PC-9 (cell line): ENCODE measurements at regions not wholly inside any gene's neighbourhood (a gene's known extent, or its start where the extent isn't known, plus 50 kb on each side); places are given as distances from the start of the nearest gene placed in this dataset.

Experiments
- BruUV-seq: library from RNA; stranded (reverse); fragments of 400-500 nt; replicated peaks from 2 replicates; lab custom pipeline; 2021; lab: Mats Ljungman, UMichigan
- CTCF ChIA-PET: fragments of 300-600 bp; sonication (Branson Sonifier 250); formaldehyde crosslinking; loops from one replicate; lab custom pipeline; 2022; ENCODE audit warnings: antibody characterized with exemption; lab: Charles Lee
- POLR2A ChIA-PET: fragments of 300-600 bp; sonication (Branson Sonifier 250); formaldehyde crosslinking; loops from one replicate; lab custom pipeline; 2022; ENCODE audit warnings: antibody characterized with exemption; ENCODE audit not compliant: unreplicated experiment; lab: Charles Lee
- DNase-seq, 2 experiments: peaks; one replicate each; pipeline versions ENCODE4 v3.0.0 to v3.0.0-alpha.2; 2015 to 2022; ENCODE audit warnings: mixed read lengths in 1 of 2
- H2AFZ ChIP-seq: fragments of 200-600 bp; sonication (generic); 2 replicates; pipeline ENCODE4 v1.8.1; 2017; ENCODE audit warnings: antibody characterized with exemption
- H3F3A ChIP-seq: fragments of 200-600 bp; sonication (generic); 2 replicates; pipeline ENCODE4 v1.8.1; 2017; ENCODE audit warnings: antibody characterized with exemption, mild to moderate bottlenecking, low read depth; ENCODE audit not compliant: insufficient read depth
- H3K27ac ChIP-seq: fragments of 200-600 bp; sonication (generic); 2 replicates; pipeline ENCODE4 v1.6.1; 2016; ENCODE audit warnings: mixed run types
- H3K27me3 ChIP-seq: fragments of 200-600 bp; sonication (generic); 2 replicates; pipeline ENCODE4 v1.6.1; 2016; ENCODE audit warnings: low read depth, mixed run types; ENCODE audit not compliant: insufficient read depth
- H3K36me3 ChIP-seq: fragments of 200-600 bp; sonication (generic); 2 replicates; pipeline ENCODE4 v1.6.1; 2016; ENCODE audit warnings: low read depth, mixed run types
- H3K4me1 ChIP-seq: fragments of 200-600 bp; sonication (generic); replicated peaks from 2 replicates; pipeline ENCODE4 v1.6.1; 2016; ENCODE audit warnings: mixed run types; ENCODE audit not compliant: insufficient read depth
- H3K4me2 ChIP-seq: fragments of 200-600 bp; sonication (generic); 2 replicates; pipeline ENCODE4 v1.6.1; 2017; ENCODE audit warnings: mixed run types
- H3K4me3 ChIP-seq: fragments of 200-600 bp; sonication (generic); 2 replicates; pipeline ENCODE4 v1.6.1; 2016; ENCODE audit warnings: mixed run types
- H3K79me2 ChIP-seq: fragments of 200-600 bp; sonication (generic); 2 replicates; pipeline ENCODE4 v1.6.1; 2017; ENCODE audit warnings: low read depth, mixed run types
- H3K9me2 ChIP-seq: fragments of 200-600 bp; sonication (generic); 2 replicates; pipeline ENCODE4 v1.8.1; 2017; ENCODE audit warnings: mild to moderate bottlenecking; ENCODE audit not compliant: insufficient read depth
- H3K9me3 ChIP-seq: fragments of 200-600 bp; sonication (generic); 2 replicates; pipeline ENCODE4 v1.8.1; 2016; ENCODE audit warnings: low read depth; ENCODE audit not compliant: insufficient read depth
- H4K20me1 ChIP-seq: fragments of 200-600 bp; sonication (generic); 2 replicates; pipeline ENCODE4 v1.8.1; 2017; ENCODE audit not compliant: insufficient read depth
- EZH2 ChIP-seq: fragments of 200-600 bp; sonication (generic); IDR thresholded peaks from 2 replicates; pipeline ENCODE4 v1.8.0; 2017; ENCODE audit warnings: antibody characterized with exemption, low read depth
- intact Hi-C: fragments of 100-400 bp; cut with micrococcal nuclease; formaldehyde crosslinking; loops from one replicate; pipeline ENCODE4 v1.10.0; 2022; ENCODE audit not compliant: unreplicated experiment
- TF ChIP-seq, protein P1 (sequence below): fragments of 200-600 bp; sonication (generic); conservative IDR thresholded peaks from 2 replicates; pipeline ENCODE4 v1.6.1; 2017; ENCODE audit warnings: mixed run types, antibody characterized with exemption, mild to moderate bottlenecking, moderate library complexity

DNA sequence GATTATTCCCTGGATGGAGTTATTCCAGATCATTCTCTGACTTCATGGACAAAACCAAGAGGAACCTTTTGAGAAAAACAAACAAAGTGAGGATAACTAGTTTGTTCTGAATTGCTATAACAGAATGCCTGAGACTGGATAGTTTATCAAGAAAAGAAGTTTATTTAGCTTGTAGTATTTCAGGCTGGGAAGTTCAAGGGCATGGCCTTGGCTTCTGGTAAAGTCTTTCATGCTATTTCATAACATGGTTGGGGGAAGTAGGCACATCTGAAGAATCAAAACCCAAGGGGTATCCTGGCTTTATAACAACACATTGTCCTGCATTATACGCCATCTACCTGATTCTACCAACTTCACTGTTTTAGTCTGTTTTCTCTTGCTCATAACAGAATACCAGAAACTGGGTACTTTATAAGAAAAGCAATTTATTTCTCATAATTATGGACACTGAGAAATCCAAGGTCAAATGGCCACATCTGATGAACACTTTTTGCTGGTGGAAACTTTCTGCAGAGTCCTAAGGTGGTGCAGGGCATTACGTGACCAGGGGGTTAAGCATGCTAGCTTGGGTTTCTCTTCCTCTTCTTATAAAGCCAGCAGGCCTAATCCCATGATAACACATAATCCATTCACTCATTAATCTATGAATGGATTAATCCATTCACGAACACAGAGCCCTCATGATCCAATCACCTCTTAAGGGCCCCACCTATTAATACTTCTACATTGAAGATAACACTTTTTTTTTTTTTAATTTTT is 186.1 kb upstream of the PRSS16 start:
- Histone ChIP-seq H3K9me2 (no peaks in the 10 kb centered on the region), H3F3A (no peaks in the 10 kb centered on the region), H3K4me3 (no peak overlapping the region), H3K4me1 (no peaks in the 10 kb centered on the region), H3K36me3 (no peaks in the 10 kb centered on the region), H2AFZ (no peak overlapping the region), H4K20me1 (no peaks in the 10 kb centered on the region), H3K9me3 (no peaks in the 10 kb centered on the region), H3K79me2 (no peaks in the 10 kb centered on the region), H3K27ac (no peak overlapping the region), H3K4me2 (no peak overlapping the region), H3K27me3 (no peaks in the 10 kb centered on the region)
- ChIA-PET POLR2A (interaction anchor here (0.5 kb wide), 1 partner anchor 11 kb away, joined by 3 read pairs; no protein-coding TSS in a partner anchor), CTCF (no interaction called here)
- no peak for DNase-seq
- intact Hi-C loops: no loop called here
- no TSS peak for BruUV-seq
- no peak for TF ChIP-seq EZH2
- TF ChIP-seq, protein P1, sequence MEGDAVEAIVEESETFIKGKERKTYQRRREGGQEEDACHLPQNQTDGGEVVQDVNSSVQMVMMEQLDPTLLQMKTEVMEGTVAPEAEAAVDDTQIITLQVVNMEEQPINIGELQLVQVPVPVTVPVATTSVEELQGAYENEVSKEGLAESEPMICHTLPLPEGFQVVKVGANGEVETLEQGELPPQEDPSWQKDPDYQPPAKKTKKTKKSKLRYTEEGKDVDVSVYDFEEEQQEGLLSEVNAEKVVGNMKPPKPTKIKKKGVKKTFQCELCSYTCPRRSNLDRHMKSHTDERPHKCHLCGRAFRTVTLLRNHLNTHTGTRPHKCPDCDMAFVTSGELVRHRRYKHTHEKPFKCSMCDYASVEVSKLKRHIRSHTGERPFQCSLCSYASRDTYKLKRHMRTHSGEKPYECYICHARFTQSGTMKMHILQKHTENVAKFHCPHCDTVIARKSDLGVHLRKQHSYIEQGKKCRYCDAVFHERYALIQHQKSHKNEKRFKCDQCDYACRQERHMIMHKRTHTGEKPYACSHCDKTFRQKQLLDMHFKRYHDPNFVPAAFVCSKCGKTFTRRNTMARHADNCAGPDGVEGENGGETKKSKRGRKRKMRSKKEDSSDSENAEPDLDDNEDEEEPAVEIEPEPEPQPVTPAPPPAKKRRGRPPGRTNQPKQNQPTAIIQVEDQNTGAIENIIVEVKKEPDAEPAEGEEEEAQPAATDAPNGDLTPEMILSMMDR: no peak

GRCh38 chr6:27062755-27063154 is 184.7 kb upstream of the PRSS16 start:
- H3K4me2 ChIP-seq: no peak overlapping the region
- no peaks in the 10 kb centered on the region for H3K27me3 ChIP-seq
- H3K4me3 ChIP-seq: no peak overlapping the region
- TF ChIP-seq, protein P1: no peak
- no peak for TF ChIP-seq EZH2
- no peaks in the 10 kb centered on the region for H3K9me2 ChIP-seq
- intact Hi-C loops: no loop called here
- no peaks in the 10 kb centered on the region for H3K9me3 ChIP-seq
- H3K36me3 ChIP-seq: no peaks in the 10 kb centered on the region
- H3K79me2 ChIP-seq: no peaks in the 10 kb centered on the region
- CTCF ChIA-PET: no interaction called here
- DNase-seq: no peak
- H2AFZ ChIP-seq: no peak overlapping the region
- H3K4me1 ChIP-seq: no peaks in the 10 kb centered on the region
- no peaks in the 10 kb centered on the region for H3F3A ChIP-seq
- no peaks in the 10 kb centered on the region for H4K20me1 ChIP-seq
- POLR2A ChIA-PET: interaction anchor here (0.8 kb wide), 1 partner anchor 1005 kb away, joined by 7 read pairs; no protein-coding TSS in a partner anchor
- BruUV-seq: no TSS peak
- no peak overlapping the region for H3K27ac ChIP-seq

GRCh38 chr6:27065183-27065582 is 182.3 kb upstream of the PRSS16 start:
- BruUV-seq: no TSS peak
- Histone ChIP-seq H2AFZ (no peak overlapping the region), H3K36me3 (no peaks in the 10 kb centered on the region), H3K27ac (no peak overlapping the region), H3K9me2 (no peaks in the 10 kb centered on the region), H4K20me1 (no peaks in the 10 kb centered on the region), H3K79me2 (no peaks in the 10 kb centered on the region), H3K4me3 (no peak overlapping the region), H3K27me3 (no peaks in the 10 kb centered on the region), H3K4me2 (no peak overlapping the region), H3K9me3 (no peaks in the 10 kb centered on the region), H3K4me1 (no peaks in the 10 kb centered on the region), H3F3A (no peaks in the 10 kb centered on the region)
- no peak for TF ChIP-seq EZH2
- TF ChIP-seq, protein P1: no peak
- DNase-seq: no peak
- ChIA-PET CTCF (interaction anchor here (0.6 kb wide), 1 partner anchor 30 kb away, joined by 7 read pairs; no protein-coding TSS in a partner anchor), POLR2A (interaction anchor here (0.5 kb wide), 1 partner anchor 50 kb away, joined by 5 read pairs; no protein-coding TSS in a partner anchor)
- intact Hi-C loops: no loop called here
